HL-60 (cell line): ENCODE measurements at regions not wholly inside any gene's neighbourhood (a gene's known extent, or its start where the extent isn't known, plus 50 kb on each side); places are given as distances from the start of the nearest gene placed in this dataset.

Experiments
- DNase-seq, 2 experiments: peaks; one replicate each; pipeline ENCODE4 v3.0.0-alpha.2; 2010 to 2020; ENCODE audit warnings: low read depth in 1 of 2, low spot score in 1 of 2
- H3K27ac ChIP-seq: fragments of 250-450 bp; sonication (Bioruptor Pico); replicated peaks from 2 replicates; pipeline ENCODE4 v1.5.1; 2020; ENCODE audit warnings: mild to moderate bottlenecking, moderate library complexity
- H3K27me3 ChIP-seq: fragments of 250-450 bp; sonication (Bioruptor Pico); 2 replicates; pipeline ENCODE4 v1.5.1; 2021; ENCODE audit warnings: mild to moderate bottlenecking, moderate library complexity; ENCODE audit not compliant: insufficient read depth, poor library complexity, severe bottlenecking
- H3K4me3 ChIP-seq: replicated peaks from 2 replicates; pipeline ENCODE4 v1.5.1; 2011; ENCODE audit warnings: mild to moderate bottlenecking, control low read depth, low read length; ENCODE audit not compliant: insufficient read depth
- CTCF ChIP-seq: IDR thresholded peaks from one replicate; pipeline ENCODE4 v1.5.1; 2011; ENCODE audit warnings: low read length, control low read depth, inconsistent platforms; ENCODE audit not compliant: insufficient read depth
- GABPA ChIP-seq: IDR thresholded peaks from 2 replicates; pipeline ENCODE4 v1.6.1; 2012; ENCODE audit warnings: low read depth
- POLR2AphosphoS5 ChIP-seq: IDR thresholded peaks from 2 replicates; pipeline ENCODE4 v1.6.1; 2012; ENCODE audit warnings: low read depth
- REST ChIP-seq: IDR thresholded peaks from 2 replicates; pipeline ENCODE4 v1.6.1; 2012; ENCODE audit warnings: low read depth; ENCODE audit not compliant: insufficient replicate concordance
- SPI1 ChIP-seq: IDR thresholded peaks from 2 replicates; pipeline ENCODE4 v1.6.1; 2012; ENCODE audit warnings: low read depth, mild to moderate bottlenecking, borderline replicate concordance

- TF ChIP-seq CTCF (no peak), SPI1 (no peak), POLR2AphosphoS5 (no peak), REST (no peak), GABPA (no peak)
- Histone ChIP-seq H3K4me3 (no peak overlapping the region), H3K27ac (no peak overlapping the region), H3K27me3 (no peaks in the 10 kb centered on the region)
- DNase-seq: no peak
Observed at GRCh38 chr20:11101696-11102095, 427.9 kb upstream of the JAG1 start.

DNA sequence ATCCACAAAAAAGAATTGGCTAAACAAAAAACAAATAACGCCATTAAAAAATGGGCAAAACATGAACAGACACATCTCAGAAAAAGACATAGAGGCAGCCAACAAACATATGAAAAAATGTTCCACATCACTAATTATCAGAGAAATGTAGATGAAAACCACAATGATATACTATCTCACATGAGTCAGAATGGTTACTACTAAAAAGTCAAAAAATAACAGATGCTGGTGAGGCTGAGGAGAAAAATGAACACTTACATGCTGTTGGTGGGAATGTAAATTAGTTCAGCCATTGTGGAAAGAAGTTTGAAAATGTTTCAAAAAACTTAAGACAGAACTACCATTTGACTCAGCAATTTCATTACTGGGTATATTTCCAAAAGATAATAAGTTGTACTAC lies 430.1 kb upstream of the JAG1 start:
- DNase-seq: no peak
- TF ChIP-seq GABPA: no peak
- no peak for TF ChIP-seq REST
- TF ChIP-seq CTCF: no peak
- no peak for TF ChIP-seq SPI1
- TF ChIP-seq POLR2AphosphoS5: no peak
- Histone ChIP-seq H3K4me3 (no peak overlapping the region), H3K27me3 (no peaks in the 10 kb centered on the region), H3K27ac (no peak overlapping the region)

GRCh38 chr20:11108102-11108810 lies 434.5 kb upstream of the JAG1 start:
- no peak for TF ChIP-seq REST
- TF ChIP-seq GABPA: no peak
- TF ChIP-seq SPI1: no peak
- DNase-seq: no peak
- Histone ChIP-seq H3K27ac (no peak overlapping the region), H3K4me3 (no peak overlapping the region), H3K27me3 (no peaks in the 10 kb centered on the region)
